Activated B cell treated with CpG ODN at 0.5 μM for 24 hours (primary cell): ENCODE measurements at regions not wholly inside any gene's neighbourhood (a gene's known extent, or its start where the extent isn't known, plus 50 kb on each side); places are given as distances from the start of the nearest gene placed in this dataset.

Experiments
- ATAC-seq: fragments of 200-7000 bp; cut with Tn5 transposase; one replicate; pipeline ENCODE4 v1.10.0; 2021; ENCODE audit warnings: low read depth, mild to moderate bottlenecking, moderate library complexity
- CTCF ChIA-PET: fragments of 350-600 bp; sonication (Branson Sonifier 250); formaldehyde crosslinking; loops from one replicate; lab custom pipeline; 2021; ENCODE audit warnings: antibody characterized with exemption; lab: Charles Lee
- POLR2A ChIA-PET: fragments of 350-600 bp; sonication (Branson Sonifier 250); formaldehyde crosslinking; loops from one replicate; lab custom pipeline; 2021; ENCODE audit warnings: antibody characterized with exemption; lab: Charles Lee
- DNase-seq: peaks from one replicate; pipeline ENCODE4 v3.0.0; 2022
- H3K27ac Mint-ChIP-seq: one replicate; pipeline ENCODE4 v1.8.0; 2020; ENCODE audit warnings: mixed read lengths
- H3K27me3 Mint-ChIP-seq: one replicate; pipeline ENCODE4 v1.8.0; 2021; ENCODE audit warnings: mixed read lengths
- H3K36me3 Mint-ChIP-seq: one replicate; pipeline ENCODE4 v1.8.0; 2021; ENCODE audit warnings: low read depth, mixed read lengths
- H3K4me1 Mint-ChIP-seq: one replicate; pipeline ENCODE4 v1.8.0; 2021; ENCODE audit warnings: mixed read lengths
- H3K4me3 Mint-ChIP-seq: one replicate; pipeline ENCODE4 v1.8.0; 2020; ENCODE audit warnings: mild to moderate bottlenecking, mixed read lengths
- H3K9me3 Mint-ChIP-seq: one replicate; pipeline ENCODE4 v1.8.0; 2020; ENCODE audit warnings: mixed read lengths
- intact Hi-C: fragments of 100-400 bp; cut with micrococcal nuclease; formaldehyde crosslinking; loops from one replicate; pipeline ENCODE4 v1.15.1; 2024
- TF ChIP-seq, protein P1 (sequence below): fragments of 200-600 bp; IDR thresholded peaks from one replicate; pipeline ENCODE4 v1.8.0; 2022; ENCODE audit warnings: antibody characterized with exemption, mild to moderate bottlenecking

DNA sequence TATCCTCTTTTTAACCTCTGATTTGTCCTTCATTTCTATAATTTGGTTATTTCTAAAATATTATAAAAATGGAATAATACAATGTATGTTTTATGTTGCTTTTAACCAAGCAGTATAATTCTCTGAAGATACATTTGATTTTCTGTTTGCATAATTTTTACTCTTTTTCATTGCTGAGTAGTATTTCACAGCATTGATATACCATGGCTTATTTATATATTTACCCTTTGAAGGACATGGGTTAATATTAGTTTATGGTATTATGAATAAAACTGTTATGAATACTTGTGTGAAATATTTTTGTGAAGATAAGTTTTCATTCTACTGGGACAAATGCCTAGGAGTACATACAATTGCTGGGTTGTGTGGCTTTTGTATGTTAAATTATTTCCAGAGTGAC lies 748.6 kb downstream of the TENT5A start:
- no peak for DNase-seq
- POLR2A ChIA-PET = no interaction called here
- H3K4me3 Mint-ChIP-seq = no peak overlapping the region
- TF ChIP-seq, protein P1, sequence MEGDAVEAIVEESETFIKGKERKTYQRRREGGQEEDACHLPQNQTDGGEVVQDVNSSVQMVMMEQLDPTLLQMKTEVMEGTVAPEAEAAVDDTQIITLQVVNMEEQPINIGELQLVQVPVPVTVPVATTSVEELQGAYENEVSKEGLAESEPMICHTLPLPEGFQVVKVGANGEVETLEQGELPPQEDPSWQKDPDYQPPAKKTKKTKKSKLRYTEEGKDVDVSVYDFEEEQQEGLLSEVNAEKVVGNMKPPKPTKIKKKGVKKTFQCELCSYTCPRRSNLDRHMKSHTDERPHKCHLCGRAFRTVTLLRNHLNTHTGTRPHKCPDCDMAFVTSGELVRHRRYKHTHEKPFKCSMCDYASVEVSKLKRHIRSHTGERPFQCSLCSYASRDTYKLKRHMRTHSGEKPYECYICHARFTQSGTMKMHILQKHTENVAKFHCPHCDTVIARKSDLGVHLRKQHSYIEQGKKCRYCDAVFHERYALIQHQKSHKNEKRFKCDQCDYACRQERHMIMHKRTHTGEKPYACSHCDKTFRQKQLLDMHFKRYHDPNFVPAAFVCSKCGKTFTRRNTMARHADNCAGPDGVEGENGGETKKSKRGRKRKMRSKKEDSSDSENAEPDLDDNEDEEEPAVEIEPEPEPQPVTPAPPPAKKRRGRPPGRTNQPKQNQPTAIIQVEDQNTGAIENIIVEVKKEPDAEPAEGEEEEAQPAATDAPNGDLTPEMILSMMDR = no peak
- no peak for ATAC-seq
- CTCF ChIA-PET = no interaction called here
- H3K27me3 Mint-ChIP-seq = no peaks in the 10 kb centered on the region
- no peak overlapping the region for H3K27ac Mint-ChIP-seq
- peaks cover 10% of the 10 kb centered on the region for H3K9me3 Mint-ChIP-seq
- H3K4me1 Mint-ChIP-seq = no peaks in the 10 kb centered on the region
- no peaks in the 10 kb centered on the region for H3K36me3 Mint-ChIP-seq
- intact Hi-C loops = no loop called here

DNA sequence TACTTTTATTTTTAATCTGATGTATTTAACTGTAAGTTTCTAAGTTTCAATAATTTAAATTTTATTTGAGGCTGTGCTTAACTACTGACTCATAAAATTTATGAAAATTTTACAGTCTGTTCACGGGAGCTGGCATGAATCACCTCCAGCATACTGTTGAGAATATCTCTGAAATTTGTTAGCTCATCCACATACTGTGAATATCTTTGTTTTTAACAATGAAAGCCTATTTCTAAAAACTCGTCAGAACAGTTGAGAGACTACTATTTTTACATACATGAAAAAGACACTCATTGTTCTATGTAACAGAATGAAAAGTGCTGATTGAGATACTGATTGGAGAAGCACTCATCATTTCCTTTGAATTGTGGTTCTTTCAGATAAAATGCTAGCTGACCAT lies 749.3 kb downstream of the TENT5A start:
- intact Hi-C loops = no loop called here
- POLR2A ChIA-PET = no interaction called here

DNA sequence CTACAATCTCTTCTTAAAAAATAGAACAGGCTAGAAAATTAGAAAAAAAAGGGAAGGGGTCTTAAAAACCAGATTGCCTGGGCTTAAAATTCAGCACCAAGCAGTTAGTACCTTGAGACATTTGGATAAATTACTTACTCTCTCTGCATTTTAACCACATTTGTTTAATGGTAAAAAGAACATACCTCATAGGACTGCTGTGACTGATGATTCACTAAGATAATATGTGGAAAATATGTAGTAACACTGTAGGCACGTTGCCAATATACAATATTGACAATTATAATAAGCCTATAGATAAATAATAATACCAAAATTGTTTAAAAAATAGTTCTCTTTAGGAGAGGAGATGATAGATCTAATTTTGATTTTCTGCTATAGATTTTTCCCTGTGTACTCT lies 750.4 kb downstream of the TENT5A start:
- DNase-seq = no peak
- H3K4me1 Mint-ChIP-seq = no peaks in the 10 kb centered on the region
- H3K27me3 Mint-ChIP-seq = no peaks in the 10 kb centered on the region
- no peak overlapping the region for H3K27ac Mint-ChIP-seq
- intact Hi-C loops = no loop called here
- ATAC-seq = no peak
- TF ChIP-seq, protein P1 = no peak
- no peaks in the 10 kb centered on the region for H3K36me3 Mint-ChIP-seq
- H3K9me3 Mint-ChIP-seq = peaks cover 10% of the 10 kb centered on the region
- no peak overlapping the region for H3K4me3 Mint-ChIP-seq
- ChIA-PET POLR2A (no interaction called here), CTCF (no interaction called here)

More for the DNA sequence above, 749.3 kb downstream of the TENT5A start:
- CTCF ChIA-PET = no interaction called here
- Mint-ChIP-seq H3K4me3 (no peak overlapping the region), H3K27me3 (no peaks in the 10 kb centered on the region), H3K9me3 (peaks cover 10% of the 10 kb centered on the region), H3K27ac (no peak overlapping the region), H3K36me3 (no peaks in the 10 kb centered on the region), H3K4me1 (no peaks in the 10 kb centered on the region)
- DNase-seq = no peak
- TF ChIP-seq, protein P1 = no peak
- ATAC-seq = no peak

DNA sequence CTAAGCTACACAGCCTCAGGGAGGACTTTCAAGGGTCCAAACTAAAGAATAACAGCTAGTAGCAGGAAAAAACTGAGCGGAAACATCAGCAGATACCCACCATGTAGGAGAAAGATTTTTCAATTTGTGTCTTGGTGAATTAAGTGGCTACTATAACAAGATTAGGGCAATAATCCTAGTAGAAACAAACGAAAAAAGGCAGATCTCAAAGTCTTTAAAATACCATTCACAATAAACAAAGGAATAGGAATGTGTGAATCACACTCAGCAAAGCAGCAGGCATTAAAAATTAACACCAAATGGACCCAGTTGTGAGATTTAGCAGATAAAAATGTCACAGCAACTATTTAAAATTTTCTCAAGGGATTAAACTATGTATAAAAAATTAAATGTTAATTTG lies 761.2 kb downstream of the TENT5A start:
- Mint-ChIP-seq H3K27ac (no peak overlapping the region), H3K9me3 (peaks cover 6% of the 10 kb centered on the region), H3K4me3 (no peak overlapping the region), H3K36me3 (no peaks in the 10 kb centered on the region), H3K4me1 (no peaks in the 10 kb centered on the region), H3K27me3 (no peaks in the 10 kb centered on the region)
- no peak for ATAC-seq
- intact Hi-C loops = no loop called here
- CTCF ChIA-PET = no interaction called here
- TF ChIP-seq, protein P1 = no peak
- POLR2A ChIA-PET = no interaction called here
- no peak for DNase-seq

DNA sequence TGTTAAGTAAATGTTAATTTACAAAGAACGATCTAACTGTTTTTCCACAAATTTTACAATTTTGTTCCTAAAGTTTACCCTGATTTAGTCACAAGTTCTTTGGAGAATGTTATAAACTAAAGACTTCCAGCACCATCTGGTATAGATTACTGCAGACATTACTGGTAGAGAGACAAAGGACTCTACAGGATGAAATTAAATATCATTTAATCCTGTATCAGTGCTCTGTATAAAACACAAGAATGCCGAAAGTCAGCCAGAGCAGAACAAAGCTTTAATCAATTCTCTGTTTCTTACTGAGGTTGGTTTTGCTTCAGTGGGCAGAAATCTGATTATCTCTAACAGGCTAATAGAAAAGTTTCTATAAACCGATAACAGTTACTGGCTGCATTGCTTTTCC lies 763.6 kb downstream of the TENT5A start:
- Mint-ChIP-seq H3K27me3 (no peaks in the 10 kb centered on the region), H3K4me3 (no peak overlapping the region), H3K36me3 (no peaks in the 10 kb centered on the region), H3K4me1 (no peaks in the 10 kb centered on the region), H3K9me3 (peaks cover 2% of the 10 kb centered on the region), H3K27ac (no peak overlapping the region)
- TF ChIP-seq, protein P1 = no peak
- intact Hi-C loops = no loop called here
- CTCF ChIA-PET = no interaction called here
- POLR2A ChIA-PET = no interaction called here
- ATAC-seq (no peak), DNase-seq (no peak)
